Astrocyte (in vitro differentiated cells and primary cell): ENCODE measurements at regions not wholly inside any gene's neighbourhood (a gene's known extent, or its start where the extent isn't known, plus 50 kb on each side); places are given as distances from the start of the nearest gene placed in this dataset.
A peak's percentile ranks its signal among the peaks of the same experiment; 100 is the strongest.
"Not testable (repeated sequence)": the region's sequence is repeated elsewhere in the genome, so short reads cannot be mapped to it uniquely, and the experiment has no call there.

Experiments used
- DNase-seq: peaks from one replicate; pipeline ENCODE4 v3.0.0-alpha.2; 2010; ENCODE audit warnings: low read depth
- FAIRE-seq: peaks from 2 replicates; lab custom pipeline; 2011; peaks lifted over from hg19 to GRCh38; lab: Jason Lieb, UNC
- H2AFZ ChIP-seq: 2 replicates; pipeline ENCODE4 v1.6.0; 2012; ENCODE audit warnings: low read depth, low read length, inconsistent platforms
- H3K27ac ChIP-seq: 2 replicates; pipeline ENCODE4 v1.5.1; 2011; ENCODE audit warnings: low read depth, low read length, inconsistent platforms
- H3K27me3 ChIP-seq: 2 replicates; pipeline ENCODE4 v1.6.0; 2011; ENCODE audit warnings: low read length, inconsistent platforms; ENCODE audit not compliant: insufficient read depth
- H3K36me3 ChIP-seq: 2 replicates; pipeline ENCODE4 v1.5.1; 2011; ENCODE audit warnings: low read length, inconsistent platforms; ENCODE audit not compliant: insufficient read depth
- H3K4me1 ChIP-seq: 2 replicates; pipeline ENCODE4 v1.5.1; 2011; ENCODE audit warnings: low read length, inconsistent platforms; ENCODE audit not compliant: insufficient read depth
- H3K4me2 ChIP-seq: 2 replicates; pipeline ENCODE4 v1.6.0; 2012; ENCODE audit warnings: low read length, inconsistent platforms
- H3K4me3 ChIP-seq: 2 replicates; pipeline ENCODE4 v1.5.1; 2011; ENCODE audit warnings: low read depth, mild to moderate bottlenecking, low read length, inconsistent platforms; ENCODE audit not compliant: insufficient read depth
- H3K79me2 ChIP-seq: 2 replicates; pipeline ENCODE4 v1.6.0; 2012; ENCODE audit warnings: mild to moderate bottlenecking, low read length, inconsistent platforms; ENCODE audit not compliant: insufficient read depth
- H3K9ac ChIP-seq: 2 replicates; pipeline ENCODE4 v1.6.0; 2012; ENCODE audit warnings: mild to moderate bottlenecking, low read length, inconsistent platforms
- H3K9me3 ChIP-seq: 2 replicates; pipeline ENCODE4 v1.5.1; 2012; ENCODE audit warnings: low read depth, mild to moderate bottlenecking, low read length, inconsistent platforms; ENCODE audit not compliant: insufficient read depth
- H4K20me1 ChIP-seq: 2 replicates; pipeline ENCODE4 v1.6.0; 2012; ENCODE audit warnings: low read length, inconsistent platforms; ENCODE audit not compliant: insufficient read depth
- H3K27ac Mint-ChIP-seq: one replicate; pipeline ENCODE4 v1.8.0; 2021; ENCODE audit warnings: mild to moderate bottlenecking, mixed read lengths; ENCODE audit not compliant: unreplicated experiment
- H3K27me3 Mint-ChIP-seq: one replicate; pipeline ENCODE4 v1.8.0; 2021; ENCODE audit warnings: low read depth, mixed read lengths; ENCODE audit not compliant: unreplicated experiment
- H3K36me3 Mint-ChIP-seq: one replicate; pipeline ENCODE4 v1.8.0; 2021; ENCODE audit warnings: low read depth, mixed read lengths; ENCODE audit not compliant: unreplicated experiment
- H3K4me1 Mint-ChIP-seq: one replicate; pipeline ENCODE4 v1.8.0; 2021; ENCODE audit warnings: low read depth, mixed read lengths; ENCODE audit not compliant: unreplicated experiment
- H3K4me3 Mint-ChIP-seq: one replicate; pipeline ENCODE4 v1.8.0; 2021; ENCODE audit warnings: mild to moderate bottlenecking, moderate library complexity, mixed read lengths; ENCODE audit not compliant: unreplicated experiment
- H3K9me3 Mint-ChIP-seq: one replicate; pipeline ENCODE4 v1.8.0; 2021; ENCODE audit warnings: mild to moderate bottlenecking, mixed read lengths; ENCODE audit not compliant: unreplicated experiment
- CTCF ChIP-seq: IDR thresholded peaks from 2 replicates; pipeline ENCODE4 v1.5.1; 2011; ENCODE audit warnings: low read depth, mild to moderate bottlenecking, inconsistent platforms, low read length, moderate library complexity; ENCODE audit not compliant: insufficient read depth
- EZH2 ChIP-seq: IDR thresholded peaks from 2 replicates; pipeline ENCODE4 v1.6.1; 2012; ENCODE audit warnings: mild to moderate bottlenecking, low read length, inconsistent platforms; ENCODE audit not compliant: insufficient read depth

GRCh38 chr4:64903986-64904385, 494.7 kb upstream of the TECRL start:
- no peaks in the 10 kb centered on the region for H3K79me2 ChIP-seq
- no peak overlapping the region for H3K9ac ChIP-seq
- H3K36me3 ChIP-seq = no peaks in the 10 kb centered on the region
- no peaks in the 10 kb centered on the region for H3K27me3 Mint-ChIP-seq
- no peak overlapping the region for H3K4me3 Mint-ChIP-seq
- no peak overlapping the region for H3K4me3 ChIP-seq
- TF ChIP-seq CTCF (no peak), EZH2 (no peak)
- H3K27ac Mint-ChIP-seq = no peak overlapping the region
- no peaks in the 10 kb centered on the region for H3K9me3 Mint-ChIP-seq
- no peaks in the 10 kb centered on the region for H3K9me3 ChIP-seq
- no peaks in the 10 kb centered on the region for H3K36me3 Mint-ChIP-seq
- H3K27me3 ChIP-seq = no peaks in the 10 kb centered on the region
- H3K27ac ChIP-seq = no peak overlapping the region
- FAIRE-seq (no peak), DNase-seq (no peak)
- H3K4me1 ChIP-seq = no peaks in the 10 kb centered on the region
- H4K20me1 ChIP-seq = no peaks in the 10 kb centered on the region
- H3K4me1 Mint-ChIP-seq = no peaks in the 10 kb centered on the region
- no peak overlapping the region for H3K4me2 ChIP-seq
- no peak overlapping the region for H2AFZ ChIP-seq

GRCh38 chr4:64899563-64899962, 490.3 kb upstream of the TECRL start:
- Histone ChIP-seq H3K79me2 (no peaks in the 10 kb centered on the region), H3K9me3 (no peaks in the 10 kb centered on the region), H3K4me1 (no peaks in the 10 kb centered on the region), H3K27ac (no peak overlapping the region), H3K4me3 (no peak overlapping the region), H2AFZ (no peak overlapping the region), H4K20me1 (no peaks in the 10 kb centered on the region), H3K4me2 (no peak overlapping the region), H3K9ac (no peak overlapping the region), H3K36me3 (no peaks in the 10 kb centered on the region), H3K27me3 (no peaks in the 10 kb centered on the region)
- no peak overlapping the region for H3K4me3 Mint-ChIP-seq
- no peak overlapping the region for H3K27ac Mint-ChIP-seq
- H3K9me3 Mint-ChIP-seq = no peaks in the 10 kb centered on the region
- DNase-seq = peak; percentile 65
- H3K27me3 Mint-ChIP-seq = no peaks in the 10 kb centered on the region
- FAIRE-seq = no peak
- H3K4me1 Mint-ChIP-seq = no peaks in the 10 kb centered on the region
- TF ChIP-seq CTCF = no peak
- no peak for TF ChIP-seq EZH2
- H3K36me3 Mint-ChIP-seq = no peaks in the 10 kb centered on the region

GRCh38 chr4:64899030-64899429, 489.8 kb upstream of the TECRL start:
- H3K4me2 ChIP-seq, H3K4me1 Mint-ChIP-seq, H3K79me2 ChIP-seq, FAIRE-seq, H3K36me3 Mint-ChIP-seq, H3K9me3 ChIP-seq, H3K27ac ChIP-seq, H3K9me3 Mint-ChIP-seq, H3K4me1 ChIP-seq, H3K36me3 ChIP-seq, H3K9ac ChIP-seq, H3K27me3 Mint-ChIP-seq, H3K4me3 Mint-ChIP-seq, H3K4me3 ChIP-seq, DNase-seq, H2AFZ ChIP-seq, H3K27ac Mint-ChIP-seq, H3K27me3 ChIP-seq, H4K20me1 ChIP-seq: not testable (repeated sequence)
